ENCODE measurements at regions not wholly inside any gene's neighbourhood (a gene's known extent, or its start where the extent isn't known, plus 50 kb on each side); places are given as distances from the start of the nearest gene placed in this dataset.

DNA sequence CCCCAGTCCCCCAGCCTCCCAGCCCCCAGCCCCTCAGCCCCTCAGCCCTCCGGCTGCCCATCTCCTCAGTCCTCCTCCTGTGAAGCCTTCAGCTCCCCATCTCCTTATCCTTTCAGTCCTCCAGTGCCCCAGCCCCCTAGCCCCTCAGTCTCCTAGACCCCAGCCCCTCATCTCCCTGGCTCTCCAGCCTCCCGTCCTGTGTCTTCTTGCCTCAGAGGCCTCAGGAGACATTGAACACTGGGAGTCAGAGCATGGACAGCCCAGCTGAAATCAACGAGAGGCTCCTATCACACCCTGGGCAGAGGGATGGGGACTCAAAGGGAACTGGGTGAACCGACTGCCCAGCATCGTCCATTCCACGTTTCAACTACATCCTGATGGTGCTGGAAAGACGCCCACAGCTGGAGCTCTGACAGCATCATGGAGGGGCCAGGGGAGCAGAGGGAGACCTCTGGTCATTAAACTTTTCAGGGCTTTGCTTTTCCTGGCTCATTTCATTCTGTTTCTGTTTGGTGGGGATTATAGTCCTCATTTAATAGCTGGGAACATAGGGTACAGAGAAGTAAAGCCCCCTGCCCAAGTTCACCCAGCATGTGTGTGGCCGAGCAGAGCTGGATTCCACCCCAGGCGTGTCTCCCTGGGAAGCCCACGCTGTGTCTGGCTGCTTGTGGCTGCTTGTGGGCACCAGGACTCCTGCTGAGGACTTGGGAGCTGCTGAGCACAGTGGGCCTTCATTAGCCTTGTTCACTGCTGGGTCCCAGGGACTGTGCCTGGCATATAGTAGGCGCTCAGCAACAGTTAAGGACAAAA lies 396.7 kb downstream of the PTPRU start:
- no peak for FAIRE-seq
- Histone ChIP-seq H3K4me2 (ENCODE audit: control insufficient read depth, extremely low read depth, insufficient read depth, low read depth, low read length) (no peak overlapping the region), H3K36me3 (ENCODE audit: control insufficient read depth in 2 of 2, extremely low read depth in 1 of 2, insufficient read depth in 2 of 2, low read length in 2 of 2) (no peaks in the 10 kb centered on the region), H3K79me2 (ENCODE audit: control insufficient read depth, insufficient read depth, low read length) (no peaks in the 10 kb centered on the region), H3K9me3 (ENCODE audit: control insufficient read depth, low read depth, low read length) (no peaks in the 10 kb centered on the region), H3K4me3 (ENCODE audit: control insufficient read depth in 2 of 3, extremely low read depth in 1 of 3, insufficient read depth in 2 of 3, low read depth in 1 of 3, low read length in 3 of 3) (no peak overlapping the region), H3K4me1 (ENCODE audit: control insufficient read depth, extremely low read depth, insufficient read depth, low read length) (peaks cover 7% of the 10 kb centered on the region), H3K9me1 (ENCODE audit: control insufficient read depth, extremely low read depth, insufficient read depth, low read length) (no peaks in the 10 kb centered on the region), H3K9ac (ENCODE audit: control insufficient read depth, extremely low read depth, insufficient read depth, low read length) (no peak overlapping the region), H4K20me1 (ENCODE audit: control insufficient read depth, extremely low read depth, insufficient read depth, low read length) (no peaks in the 10 kb centered on the region), H3K27ac (ENCODE audit: control insufficient read depth, insufficient read depth, low read length) (no peak overlapping the region), H2AFZ (ENCODE audit: control insufficient read depth, low read length) (no peak overlapping the region), H3K27me3 (ENCODE audit: control insufficient read depth, extremely low read depth, insufficient read depth, low read length) (no peaks in the 10 kb centered on the region)
- TF ChIP-seq EZH2 (IDR thresholded peaks at IDR 0.05; ENCODE audit: low read length) = no peak
- TF ChIP-seq CTCF (optimal IDR thresholded peaks at IDR 0.05 in 1 of 3, IDR thresholded peaks at IDR 0.05 in 1 of 3, conservative IDR thresholded peaks at IDR 0.05 in 1 of 3; ENCODE audit: extremely low read depth in 1 of 3, insufficient read depth in 2 of 3, low read length in 3 of 3) = no peak
- no peak for DNase-seq (ENCODE audit: low read depth, low spot score)
- dilution Hi-C loops (cut with MboI; ENCODE audit: extremely low pct_ligation_motif_present, low sequenced_read_pairs) = no loop called here

DNA sequence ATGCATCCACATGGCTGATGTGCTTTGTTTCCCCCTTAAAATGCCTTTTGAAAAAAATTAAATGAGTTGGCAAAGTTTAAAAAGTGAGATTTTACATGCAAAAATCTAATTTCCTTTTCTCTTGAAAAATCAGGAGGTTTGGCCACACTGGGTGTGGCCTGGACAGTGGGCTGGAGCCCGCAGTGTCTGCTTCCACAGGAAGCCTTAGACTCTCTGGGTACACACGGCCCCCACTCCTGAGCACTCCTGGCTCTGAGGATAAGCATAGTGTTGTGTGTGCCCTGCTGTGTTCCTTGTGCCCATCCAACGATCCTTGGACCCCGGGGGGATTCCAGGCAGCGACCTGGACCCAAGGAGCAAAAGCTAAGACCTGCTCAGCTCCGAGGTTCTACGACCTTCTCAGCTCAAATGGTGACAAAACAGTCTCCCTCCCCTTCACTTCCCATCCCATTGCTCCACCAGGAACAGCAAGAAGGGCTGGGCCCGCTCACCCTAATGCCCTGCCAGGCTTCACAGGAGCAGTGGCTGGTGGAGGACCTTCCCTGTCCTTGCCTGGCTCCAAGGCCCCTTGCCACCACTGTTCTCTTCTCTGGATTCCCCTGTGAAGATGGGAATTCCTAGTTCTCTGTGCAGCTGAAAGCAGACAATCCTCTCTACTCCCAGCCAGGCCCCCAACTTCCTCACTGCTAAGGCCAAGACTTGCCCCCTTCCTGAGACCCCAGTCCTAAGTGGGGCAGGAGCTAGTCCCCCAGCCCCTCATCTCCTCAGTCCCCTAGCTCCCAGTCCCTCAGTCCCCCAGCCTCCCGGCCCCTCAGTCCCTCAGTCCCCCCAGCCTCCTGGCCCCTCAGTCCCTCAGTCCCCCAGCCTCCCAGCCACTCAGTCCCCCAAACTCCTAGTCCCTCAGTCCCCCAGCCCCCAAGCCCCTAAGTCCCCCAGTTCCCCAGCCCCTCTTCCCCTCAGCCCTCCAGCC lies 395.8 kb downstream of the PTPRU start:
- Histone ChIP-seq H3K4me2 (ENCODE audit: control insufficient read depth, extremely low read depth, insufficient read depth, low read depth, low read length) (no peak overlapping the region), H2AFZ (ENCODE audit: control insufficient read depth, low read length) (no peak overlapping the region), H3K27ac (ENCODE audit: control insufficient read depth, insufficient read depth, low read length) (no peak overlapping the region), H3K4me1 (ENCODE audit: control insufficient read depth, extremely low read depth, insufficient read depth, low read length) (peaks cover 7% of the 10 kb centered on the region), H4K20me1 (ENCODE audit: control insufficient read depth, extremely low read depth, insufficient read depth, low read length) (no peaks in the 10 kb centered on the region), H3K36me3 (ENCODE audit: control insufficient read depth in 2 of 2, extremely low read depth in 1 of 2, insufficient read depth in 2 of 2, low read length in 2 of 2) (no peaks in the 10 kb centered on the region), H3K27me3 (ENCODE audit: control insufficient read depth, extremely low read depth, insufficient read depth, low read length) (no peaks in the 10 kb centered on the region), H3K4me3 (ENCODE audit: control insufficient read depth in 2 of 3, extremely low read depth in 1 of 3, insufficient read depth in 2 of 3, low read depth in 1 of 3, low read length in 3 of 3) (no peak overlapping the region), H3K79me2 (ENCODE audit: control insufficient read depth, insufficient read depth, low read length) (no peaks in the 10 kb centered on the region), H3K9me3 (ENCODE audit: control insufficient read depth, low read depth, low read length) (no peaks in the 10 kb centered on the region), H3K9ac (ENCODE audit: control insufficient read depth, extremely low read depth, insufficient read depth, low read length) (no peak overlapping the region), H3K9me1 (ENCODE audit: control insufficient read depth, extremely low read depth, insufficient read depth, low read length) (no peaks in the 10 kb centered on the region)
- no peak for FAIRE-seq
- dilution Hi-C loops (cut with MboI; ENCODE audit: extremely low pct_ligation_motif_present, low sequenced_read_pairs) = no loop called here
- DNase-seq (ENCODE audit: low read depth, low spot score) = no peak
- TF ChIP-seq EZH2 (IDR thresholded peaks at IDR 0.05; ENCODE audit: low read length) (no peak), CTCF (optimal IDR thresholded peaks at IDR 0.05 in 1 of 3, IDR thresholded peaks at IDR 0.05 in 1 of 3, conservative IDR thresholded peaks at IDR 0.05 in 1 of 3; ENCODE audit: extremely low read depth in 1 of 3, insufficient read depth in 2 of 3, low read length in 3 of 3) (no peak)

Measured in keratinocyte (primary cell).